Colonic mucosa (tissue), 4 donors: ENCODE measurements at regions not wholly inside any gene's neighbourhood (a gene's known extent, or its start where the extent isn't known, plus 50 kb on each side); places are given as distances from the start of the nearest gene placed in this dataset.

ENCODE experiments used
- DNase-seq: peaks from one replicate; pipeline ENCODE4 v3.0.0-alpha.2; 2020
- H3K27ac ChIP-seq: fragments of 200-600 bp; one replicate; pipeline ENCODE4 v1.8.0; 2021
- H3K27me3 ChIP-seq: fragments of 200-600 bp; one replicate; pipeline ENCODE4 v1.8.0; 2021
- H3K36me3 ChIP-seq: fragments of 200-600 bp; one replicate; pipeline ENCODE4 v1.8.0; 2021
- H3K4me1 ChIP-seq: fragments of 200-600 bp; one replicate; pipeline ENCODE4 v1.8.0; 2021; ENCODE audit warnings: mild to moderate bottlenecking
- H3K4me3 ChIP-seq: fragments of 200-600 bp; one replicate; pipeline ENCODE4 v1.8.0; 2021
- H3K9ac ChIP-seq, 2 donors: one replicate each; pipeline ENCODE4 v1.7.0; 2013; ENCODE audit warnings: control low read depth in 2 of 2, low read depth in 2 of 2, low read length in 2 of 2
- H3K9me3 ChIP-seq: fragments of 200-600 bp; one replicate; pipeline ENCODE4 v1.8.0; 2021
- intact Hi-C: fragments of 100-400 bp; cut with DNase I; formaldehyde crosslinking; loops from one replicate; pipeline ENCODE4 v1.14.1; 2022
- TF ChIP-seq, protein P1 (sequence below): fragments of 200-600 bp; IDR thresholded peaks from one replicate; pipeline ENCODE4 v1.8.0; 2022; ENCODE audit warnings: antibody characterized with exemption, mild to moderate bottlenecking
- donor health status: healthy.
- donor health status: DM: no; HTN: no; CAD: no.
- donor health status: DM: no; HTN: no; CAD: no.

DNA sequence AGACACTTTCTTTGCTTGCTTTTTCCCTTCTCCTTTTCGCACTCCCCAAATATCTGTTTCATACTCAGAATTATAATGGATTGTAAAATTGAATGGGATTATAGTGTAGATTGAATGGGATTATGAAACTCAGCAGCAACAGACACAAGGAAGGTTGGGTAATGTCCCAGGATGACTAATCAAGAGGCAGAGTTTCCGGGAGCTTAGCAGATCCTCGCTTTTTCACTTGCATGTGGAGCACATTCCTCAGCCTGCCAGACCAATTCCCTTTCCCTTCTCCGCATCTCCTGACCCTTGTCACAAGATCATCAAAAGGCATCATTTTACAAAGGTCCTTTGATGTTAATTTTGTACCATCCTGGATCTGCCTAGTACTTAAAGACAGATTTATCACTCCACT is 55.1 kb upstream of the SLC1A1 start:
- H3K27ac ChIP-seq: no peak overlapping the region
- H3K9me3 ChIP-seq: no peaks in the 10 kb centered on the region
- no peaks in the 10 kb centered on the region for H3K36me3 ChIP-seq
- no peaks in the 10 kb centered on the region for H3K4me1 ChIP-seq
- H3K9ac ChIP-seq: no peak overlapping the region
- H3K27me3 ChIP-seq: no peaks in the 10 kb centered on the region
- TF ChIP-seq, protein P1, sequence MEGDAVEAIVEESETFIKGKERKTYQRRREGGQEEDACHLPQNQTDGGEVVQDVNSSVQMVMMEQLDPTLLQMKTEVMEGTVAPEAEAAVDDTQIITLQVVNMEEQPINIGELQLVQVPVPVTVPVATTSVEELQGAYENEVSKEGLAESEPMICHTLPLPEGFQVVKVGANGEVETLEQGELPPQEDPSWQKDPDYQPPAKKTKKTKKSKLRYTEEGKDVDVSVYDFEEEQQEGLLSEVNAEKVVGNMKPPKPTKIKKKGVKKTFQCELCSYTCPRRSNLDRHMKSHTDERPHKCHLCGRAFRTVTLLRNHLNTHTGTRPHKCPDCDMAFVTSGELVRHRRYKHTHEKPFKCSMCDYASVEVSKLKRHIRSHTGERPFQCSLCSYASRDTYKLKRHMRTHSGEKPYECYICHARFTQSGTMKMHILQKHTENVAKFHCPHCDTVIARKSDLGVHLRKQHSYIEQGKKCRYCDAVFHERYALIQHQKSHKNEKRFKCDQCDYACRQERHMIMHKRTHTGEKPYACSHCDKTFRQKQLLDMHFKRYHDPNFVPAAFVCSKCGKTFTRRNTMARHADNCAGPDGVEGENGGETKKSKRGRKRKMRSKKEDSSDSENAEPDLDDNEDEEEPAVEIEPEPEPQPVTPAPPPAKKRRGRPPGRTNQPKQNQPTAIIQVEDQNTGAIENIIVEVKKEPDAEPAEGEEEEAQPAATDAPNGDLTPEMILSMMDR: no peak
- no peak for DNase-seq
- H3K4me3 ChIP-seq: no peak overlapping the region
- intact Hi-C loops: no loop called here

- intact Hi-C loops: no loop called here
Measured at GRCh38 chr9:4433379-4433778, 56.9 kb upstream of the SLC1A1 start.

GRCh38 chr9:4430432-4431261 is 59.6 kb upstream of the SLC1A1 start:
- H3K36me3 ChIP-seq: no peaks in the 10 kb centered on the region
- no peak overlapping the region for H3K27ac ChIP-seq
- no peak overlapping the region for H3K9ac ChIP-seq
- no peaks in the 10 kb centered on the region for H3K27me3 ChIP-seq
- TF ChIP-seq, protein P1: no peak
- DNase-seq: no peak
- no peaks in the 10 kb centered on the region for H3K4me1 ChIP-seq
- H3K9me3 ChIP-seq: no peaks in the 10 kb centered on the region
- no peak overlapping the region for H3K4me3 ChIP-seq
- intact Hi-C loops: no loop called here

More at GRCh38 chr9:4433379-4433778, 56.9 kb upstream of the SLC1A1 start:
- Histone ChIP-seq H3K9me3 (no peaks in the 10 kb centered on the region), H3K4me1 (no peaks in the 10 kb centered on the region), H3K4me3 (no peak overlapping the region), H3K27ac (no peak overlapping the region), H3K9ac (no peak overlapping the region), H3K36me3 (no peaks in the 10 kb centered on the region), H3K27me3 (no peaks in the 10 kb centered on the region)
- DNase-seq: no peak
- TF ChIP-seq, protein P1: no peak

DNA sequence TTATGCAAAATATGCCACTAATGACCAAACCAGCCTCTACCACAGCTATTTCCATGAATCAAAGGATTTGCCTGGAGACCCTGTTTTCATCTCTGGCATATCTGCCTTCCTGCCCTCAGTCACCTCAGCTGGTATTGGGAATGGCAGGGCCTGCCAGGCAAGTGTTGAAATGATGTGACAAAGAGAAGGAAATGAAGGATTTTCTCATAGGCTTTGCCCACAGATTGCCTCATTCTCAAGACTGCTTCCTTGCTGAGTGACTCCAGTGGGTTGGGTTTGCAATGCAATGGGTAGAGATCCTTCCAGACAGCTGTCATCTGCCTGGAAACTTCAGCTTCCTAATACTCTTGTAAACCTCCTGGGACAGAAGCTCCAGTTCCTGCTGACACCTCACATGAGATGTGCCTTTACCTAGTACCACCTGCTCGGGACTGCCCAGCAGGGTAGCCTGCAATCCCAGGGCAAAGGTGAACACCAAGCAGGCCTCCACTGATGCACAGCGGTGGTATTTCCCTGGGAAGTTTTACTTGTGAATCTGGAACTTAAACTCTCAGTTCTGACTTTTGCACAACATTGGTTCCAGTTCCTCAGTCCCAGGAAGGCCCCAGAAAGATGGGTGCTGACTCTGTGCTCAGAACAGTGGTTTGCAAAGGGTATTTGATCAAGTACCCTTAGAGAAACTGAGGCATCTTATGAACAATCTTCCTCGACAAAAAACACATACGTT is 64.8 kb upstream of the SLC1A1 start:
- TF ChIP-seq, protein P1: no peak
- no peak overlapping the region for H3K4me3 ChIP-seq
- H3K9me3 ChIP-seq: no peaks in the 10 kb centered on the region
- H3K4me1 ChIP-seq: no peaks in the 10 kb centered on the region
- intact Hi-C loops: no loop called here
- H3K27me3 ChIP-seq: no peaks in the 10 kb centered on the region
- no peak overlapping the region for H3K27ac ChIP-seq
- H3K36me3 ChIP-seq: no peaks in the 10 kb centered on the region
- no peak overlapping the region for H3K9ac ChIP-seq
- no peak for DNase-seq

GRCh38 chr9:4424891-4425290 is 65.4 kb upstream of the SLC1A1 start:
- Histone ChIP-seq H3K4me1 (no peaks in the 10 kb centered on the region), H3K9ac (no peak overlapping the region), H3K36me3 (no peaks in the 10 kb centered on the region), H3K27ac (no peak overlapping the region), H3K4me3 (no peak overlapping the region), H3K27me3 (no peaks in the 10 kb centered on the region), H3K9me3 (no peaks in the 10 kb centered on the region)
- TF ChIP-seq, protein P1: no peak
- DNase-seq: no peak
- intact Hi-C loops: no loop called here
